NCI-H1092 (cell line): ENCODE measurements at regions not wholly inside any gene's neighbourhood (a gene's known extent, or its start where the extent isn't known, plus 50 kb on each side); places are given as distances from the start of the nearest gene placed in this dataset.
"Not testable (repeated sequence)": the region's sequence is repeated elsewhere in the genome, so short reads cannot be mapped to it uniquely, and the experiment has no call there.

ENCODE experiments used
- DNase-seq: peaks from one replicate; lab custom pipeline; 2025; lab: John Stamatoyannopoulos, UW

DNA sequence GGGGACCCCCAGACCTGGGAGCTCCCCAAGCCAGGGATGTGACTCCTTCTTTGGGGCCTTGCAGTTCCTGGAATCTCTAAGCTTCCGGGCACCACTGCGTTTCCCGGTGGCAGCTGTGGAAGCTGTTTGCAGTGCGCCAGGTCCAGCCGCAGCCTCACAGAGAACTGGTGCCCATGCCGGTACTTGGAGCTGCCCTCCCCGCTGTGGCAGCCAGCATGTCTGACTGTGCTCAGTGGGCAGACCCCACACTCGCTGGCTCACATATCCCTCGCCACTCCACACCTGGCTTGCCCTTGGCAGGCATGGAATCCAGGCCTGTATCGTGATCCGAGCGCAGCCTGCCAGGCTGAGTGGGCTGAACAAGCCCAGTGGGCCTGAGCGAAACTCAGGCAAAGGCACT lies 753.2 kb upstream of the PCDH20 start:
- no peak for DNase-seq

DNA sequence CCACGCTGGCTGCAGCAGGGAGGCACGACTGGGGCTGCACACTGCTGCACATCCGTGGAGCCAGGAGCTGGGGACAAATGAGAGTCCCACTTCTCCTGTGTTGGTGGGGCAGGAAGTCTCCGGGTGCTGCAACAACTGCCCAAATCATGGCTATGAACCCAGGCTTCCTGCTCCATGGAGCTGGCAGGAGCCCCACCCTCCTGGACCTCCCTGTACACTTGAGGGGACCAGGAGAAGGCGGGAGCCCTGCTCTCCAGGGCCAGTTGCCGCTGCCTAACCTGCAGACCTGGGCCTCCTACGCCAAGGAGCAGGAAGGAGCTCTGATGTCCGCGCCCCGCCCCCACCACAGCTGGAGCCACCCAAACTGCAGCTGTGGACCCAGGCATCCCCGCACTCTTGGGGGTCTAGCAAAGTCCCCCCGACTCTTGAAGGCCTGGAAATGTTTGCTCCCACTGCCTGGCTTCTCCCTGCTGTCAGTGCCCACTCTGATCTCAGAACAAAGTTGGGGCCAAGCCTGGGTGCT lies 752.1 kb upstream of the PCDH20 start:
- no peak for DNase-seq

DNA sequence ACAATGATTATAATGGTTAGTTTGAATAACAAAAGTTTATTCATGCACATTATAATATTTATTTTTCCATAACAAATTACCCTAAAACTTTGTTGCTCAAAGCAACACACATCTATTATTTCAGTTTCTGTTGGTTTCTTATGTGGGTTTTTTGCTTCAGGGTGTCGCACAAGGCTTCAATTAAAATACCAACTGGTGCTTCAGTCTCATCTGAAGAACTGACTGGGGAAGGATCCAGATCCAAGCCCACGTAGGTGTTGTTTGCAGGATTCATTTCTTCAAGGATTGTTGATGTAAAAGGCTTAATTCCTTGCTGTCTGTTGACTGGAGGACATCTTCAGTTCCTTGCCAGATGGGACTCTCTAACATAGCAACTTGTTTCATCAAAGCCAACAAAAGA lies 747.2 kb upstream of the PCDH20 start:
- no peak for DNase-seq

DNA sequence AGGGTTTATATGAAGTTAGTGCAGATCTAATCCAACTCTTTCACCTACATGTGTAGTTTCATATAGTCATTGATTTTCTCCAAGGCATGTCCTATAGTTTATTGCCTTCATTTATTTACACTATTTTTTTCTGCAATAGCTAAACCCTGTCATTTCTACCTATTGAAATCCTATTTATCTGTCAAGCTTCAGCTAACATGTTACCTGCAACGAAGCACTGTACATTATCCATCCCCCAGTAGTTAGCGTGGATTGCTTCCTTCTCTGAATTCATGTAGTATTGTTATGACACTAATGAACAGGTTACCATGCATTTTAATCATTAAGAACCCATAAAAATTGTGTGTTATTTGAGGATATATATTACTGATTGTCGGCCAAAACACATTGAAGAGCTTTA lies 742.9 kb upstream of the PCDH20 start:
- no peak for DNase-seq

DNA sequence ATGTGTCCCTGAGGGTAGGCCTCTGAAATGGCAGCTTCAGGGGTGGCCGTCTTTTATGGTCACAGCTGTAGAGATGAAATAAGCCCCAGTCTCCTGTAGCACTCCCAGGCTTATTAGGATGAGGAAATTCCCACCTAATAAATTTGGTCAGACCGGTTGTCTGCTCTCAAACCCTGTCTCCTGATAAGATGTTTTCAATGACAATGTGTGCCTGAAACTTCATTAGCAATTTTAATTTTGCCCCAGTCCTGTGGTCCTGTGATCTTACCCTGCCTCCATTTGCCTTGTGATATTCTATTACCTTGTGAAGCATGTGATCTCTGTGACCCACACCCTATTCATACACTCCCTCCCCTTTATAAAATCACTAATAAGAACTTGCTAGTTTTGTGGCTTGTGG lies 736.1 kb upstream of the PCDH20 start:
- DNase-seq, result not testable (repeated sequence)

DNA sequence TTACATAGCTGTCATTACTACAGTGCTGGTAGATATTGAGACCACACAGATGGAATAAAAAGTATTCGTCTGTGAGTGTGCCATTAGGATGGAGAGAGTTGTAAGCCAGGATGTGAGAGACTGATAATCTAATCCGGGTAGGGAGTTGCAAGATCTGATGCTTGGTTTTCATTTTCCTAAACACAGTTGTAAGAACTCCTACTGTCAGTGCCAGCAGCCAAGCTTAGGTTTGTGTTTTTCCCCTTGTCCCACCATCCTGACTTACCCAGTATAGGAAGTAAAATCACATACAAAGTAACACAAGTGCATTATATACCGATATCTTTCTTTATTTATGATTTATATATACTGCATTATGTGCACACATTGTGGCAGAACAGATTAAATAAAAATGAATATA lies 726.4 kb upstream of the PCDH20 start:
- DNase-seq, result no peak

DNA sequence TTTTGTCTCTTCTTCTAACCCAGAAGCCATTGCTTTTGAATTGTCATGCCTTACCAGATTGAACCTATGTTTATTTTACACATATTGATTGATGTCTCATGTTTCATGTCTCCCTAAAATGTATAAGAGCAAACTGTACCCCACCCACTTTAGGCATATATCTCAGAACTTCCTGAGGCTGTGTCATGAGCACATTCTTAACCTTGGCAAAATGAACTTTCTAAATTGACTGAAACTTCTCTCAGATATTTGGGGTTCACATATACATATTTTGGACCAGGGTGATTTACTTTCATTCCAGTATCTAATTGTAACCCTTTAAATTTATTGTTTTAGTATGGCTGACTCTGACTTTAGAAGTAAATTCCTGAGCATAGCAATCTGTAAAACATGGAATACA lies 723.9 kb upstream of the PCDH20 start:
- DNase-seq, result no peak

DNA sequence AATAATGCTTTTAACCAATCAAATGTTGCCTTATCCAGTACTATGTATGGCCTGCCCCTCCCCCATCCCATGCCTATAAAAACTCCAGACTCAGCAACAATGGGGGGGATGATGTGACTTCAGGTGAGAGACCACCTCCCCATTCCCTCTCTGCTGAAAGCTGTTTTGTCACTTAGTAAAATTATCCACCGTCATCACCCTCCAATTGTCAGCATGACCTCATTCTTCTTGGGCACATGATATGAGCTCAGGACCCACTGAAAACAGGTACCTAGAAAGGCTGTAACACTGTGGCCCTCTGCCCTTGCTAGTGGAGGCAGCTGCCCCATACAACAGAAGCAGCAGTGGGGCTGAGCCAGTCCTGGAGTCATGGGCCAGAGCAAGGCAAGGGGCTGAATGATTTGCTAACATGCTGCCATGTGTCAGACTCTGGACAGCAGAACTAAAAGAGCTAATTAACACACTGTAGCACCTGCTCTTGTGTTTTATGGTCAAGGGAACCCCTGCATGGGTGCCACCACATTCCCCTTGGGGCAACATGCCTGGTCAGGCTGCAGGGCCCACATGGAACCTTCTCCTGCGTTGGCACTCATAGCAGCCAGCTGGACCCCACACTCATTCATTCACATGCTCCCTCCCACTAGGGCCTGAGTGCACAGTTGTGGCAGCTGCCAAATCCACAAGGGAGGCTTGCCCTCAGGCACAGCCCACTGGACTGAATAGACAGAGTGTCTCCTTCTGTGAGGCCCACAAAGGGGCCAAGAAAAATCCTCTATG lies 722.2 kb upstream of the PCDH20 start:
- no peak for DNase-seq

DNA sequence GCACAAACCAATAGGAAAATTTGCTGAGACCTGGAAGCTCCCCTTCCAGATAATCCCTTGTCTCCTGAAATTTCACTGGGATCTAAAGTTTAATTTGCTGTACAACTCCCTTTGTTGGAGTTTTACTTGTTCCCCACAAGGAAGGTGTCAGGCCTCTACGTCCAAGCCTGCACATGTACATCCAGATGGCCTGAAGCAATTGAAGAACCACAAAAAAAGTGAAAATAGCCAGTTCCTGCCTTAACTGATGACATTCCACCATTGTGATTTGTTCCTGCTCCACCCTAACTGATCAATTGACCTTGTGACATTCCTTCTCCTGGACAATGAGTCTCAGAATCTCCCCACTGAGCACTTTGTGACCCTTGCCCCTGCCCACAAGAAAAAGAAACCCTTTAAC lies 716.0 kb upstream of the PCDH20 start:
- DNase-seq, result no peak

DNA sequence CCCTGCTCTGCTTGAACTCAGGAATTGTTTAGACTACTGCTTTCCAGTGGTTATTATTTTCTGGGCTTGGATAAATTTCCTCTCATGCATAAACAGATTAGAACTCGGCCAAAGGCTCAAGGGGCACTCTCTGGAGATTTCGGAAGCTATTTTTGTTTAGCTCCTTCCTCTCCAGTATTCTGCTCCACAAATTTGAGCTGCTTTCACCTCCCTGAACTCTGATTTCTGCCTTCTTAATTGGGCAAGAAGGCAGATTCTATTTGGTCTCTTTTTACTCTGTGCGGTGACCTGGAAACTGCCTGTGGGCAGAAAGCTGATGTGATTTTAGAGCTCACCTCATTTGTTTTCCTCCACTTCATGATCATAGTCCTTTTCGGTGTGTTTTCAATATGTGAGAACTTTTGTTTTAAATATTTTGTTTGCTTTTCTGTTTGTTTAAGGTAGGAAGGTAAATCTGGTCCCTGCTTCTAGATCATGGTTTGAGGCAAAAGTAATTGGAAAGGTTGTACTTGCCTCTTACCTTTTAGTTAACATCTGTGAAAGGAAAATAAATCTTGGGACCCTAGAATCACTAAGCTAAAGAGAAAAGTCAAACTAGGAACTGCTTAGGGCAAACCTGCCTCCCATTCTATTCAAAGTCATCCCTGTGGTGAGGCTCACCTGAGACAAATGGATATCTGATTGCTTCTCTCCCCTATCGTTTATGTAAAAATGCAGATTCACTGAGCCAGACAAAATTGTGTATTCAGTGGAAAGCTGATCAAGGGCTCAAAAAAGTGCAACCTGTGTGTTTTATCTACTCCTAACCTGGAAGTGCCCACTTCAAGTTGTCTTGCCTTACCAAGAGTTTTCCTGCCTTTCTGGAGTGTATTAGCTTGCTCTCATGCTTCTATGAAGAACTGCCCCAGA lies 714.7 kb upstream of the PCDH20 start:
- no peak for DNase-seq

DNA sequence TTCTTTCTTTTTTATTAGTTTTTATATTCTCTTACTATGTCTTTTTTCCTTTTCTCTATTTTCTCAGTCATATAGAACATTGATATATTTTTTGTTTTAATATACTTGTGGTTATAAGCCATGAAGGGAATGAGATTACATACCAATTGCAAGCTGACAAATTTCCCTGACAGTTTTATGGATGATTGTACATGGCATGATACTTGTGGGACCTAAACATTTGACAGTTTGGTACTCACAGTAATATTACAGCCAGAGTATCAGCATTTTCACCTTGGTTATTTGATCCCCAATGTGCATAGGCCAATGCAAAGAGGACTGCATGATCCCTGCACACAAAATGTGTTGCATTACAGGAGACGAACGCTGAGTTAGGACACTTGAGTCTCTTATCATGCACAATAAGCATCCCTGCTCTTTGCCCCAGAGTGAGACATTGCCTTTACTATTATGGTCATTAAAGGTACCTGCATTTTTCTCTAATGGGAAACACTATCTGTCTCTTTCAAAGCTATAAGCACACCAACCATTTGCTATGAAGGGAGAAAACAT lies 713.4 kb upstream of the PCDH20 start:
- no peak for DNase-seq

DNA sequence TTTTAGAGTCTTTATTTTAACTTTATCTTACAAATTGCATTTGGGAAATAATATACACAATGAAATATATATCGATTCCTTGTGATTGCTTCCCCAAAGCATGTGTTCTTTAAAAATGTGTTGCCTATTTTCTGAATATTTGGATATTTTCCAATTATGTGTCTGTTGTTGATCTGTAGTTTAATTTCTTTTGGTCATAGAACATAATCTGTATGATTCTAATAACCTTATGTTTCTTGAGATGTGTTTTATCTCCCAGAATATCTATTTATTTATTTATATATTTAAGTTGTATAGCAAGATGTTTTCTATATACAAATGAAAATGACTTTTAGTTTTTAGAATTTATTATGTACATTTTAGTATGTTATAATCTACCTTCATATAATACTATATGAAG lies 710.8 kb upstream of the PCDH20 start:
- DNase-seq, result no peak

DNA sequence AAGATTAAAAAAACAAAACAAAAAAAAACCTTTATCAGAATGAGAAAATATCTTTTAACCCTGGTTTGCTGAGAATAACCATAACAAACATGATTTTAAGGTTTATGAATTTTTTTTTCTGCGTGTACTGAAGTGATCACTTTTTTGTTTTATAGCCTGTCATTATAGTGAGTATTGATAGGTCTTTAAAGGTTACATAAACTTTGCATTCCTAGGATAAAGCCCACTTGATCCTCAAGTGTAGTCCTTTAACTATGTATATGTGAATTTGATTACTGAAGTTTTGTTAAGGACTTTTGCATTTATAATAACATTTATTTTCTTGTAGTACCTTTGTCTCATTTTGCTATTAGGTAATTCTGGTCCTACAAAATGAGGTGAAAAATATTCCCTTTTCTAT lies 709.8 kb upstream of the PCDH20 start:
- DNase-seq, result no peak

DNA sequence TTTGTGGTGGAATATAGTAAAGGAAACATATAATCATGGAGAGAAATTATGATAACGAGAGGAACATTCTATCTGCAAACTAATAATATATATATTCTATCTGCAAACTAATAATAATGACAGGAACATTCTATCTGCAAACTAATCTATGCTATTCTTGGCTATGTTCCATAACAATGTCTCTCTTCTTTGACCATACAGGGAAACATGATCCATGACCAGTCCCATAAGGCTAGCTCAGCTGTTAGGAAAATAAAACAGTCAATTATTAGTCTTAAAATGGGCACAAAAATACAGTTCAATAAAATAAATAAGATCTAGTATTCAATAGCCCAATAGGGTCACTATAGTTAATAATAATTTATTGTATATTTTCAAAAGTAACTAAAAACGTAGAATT lies 707.8 kb upstream of the PCDH20 start:
- DNase-seq, result no peak

DNA sequence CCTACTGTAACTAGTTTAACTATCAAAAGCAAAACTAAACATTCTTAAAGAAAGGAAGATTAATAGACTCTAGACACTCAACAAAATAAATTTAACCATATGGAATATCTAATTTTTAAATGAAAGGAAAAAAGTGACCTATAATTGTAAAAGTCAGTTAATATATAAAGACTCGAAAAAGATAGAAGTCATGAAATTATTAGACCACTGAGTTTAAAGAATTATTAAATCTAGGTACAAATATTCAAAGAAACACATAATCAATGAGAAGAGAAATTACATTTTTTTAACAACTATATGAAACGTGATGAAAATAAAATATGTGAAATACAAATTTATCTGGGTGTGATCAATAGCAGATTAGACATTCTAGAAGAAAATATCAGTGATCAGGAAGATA lies 706.8 kb upstream of the PCDH20 start:
- no peak for DNase-seq

DNA sequence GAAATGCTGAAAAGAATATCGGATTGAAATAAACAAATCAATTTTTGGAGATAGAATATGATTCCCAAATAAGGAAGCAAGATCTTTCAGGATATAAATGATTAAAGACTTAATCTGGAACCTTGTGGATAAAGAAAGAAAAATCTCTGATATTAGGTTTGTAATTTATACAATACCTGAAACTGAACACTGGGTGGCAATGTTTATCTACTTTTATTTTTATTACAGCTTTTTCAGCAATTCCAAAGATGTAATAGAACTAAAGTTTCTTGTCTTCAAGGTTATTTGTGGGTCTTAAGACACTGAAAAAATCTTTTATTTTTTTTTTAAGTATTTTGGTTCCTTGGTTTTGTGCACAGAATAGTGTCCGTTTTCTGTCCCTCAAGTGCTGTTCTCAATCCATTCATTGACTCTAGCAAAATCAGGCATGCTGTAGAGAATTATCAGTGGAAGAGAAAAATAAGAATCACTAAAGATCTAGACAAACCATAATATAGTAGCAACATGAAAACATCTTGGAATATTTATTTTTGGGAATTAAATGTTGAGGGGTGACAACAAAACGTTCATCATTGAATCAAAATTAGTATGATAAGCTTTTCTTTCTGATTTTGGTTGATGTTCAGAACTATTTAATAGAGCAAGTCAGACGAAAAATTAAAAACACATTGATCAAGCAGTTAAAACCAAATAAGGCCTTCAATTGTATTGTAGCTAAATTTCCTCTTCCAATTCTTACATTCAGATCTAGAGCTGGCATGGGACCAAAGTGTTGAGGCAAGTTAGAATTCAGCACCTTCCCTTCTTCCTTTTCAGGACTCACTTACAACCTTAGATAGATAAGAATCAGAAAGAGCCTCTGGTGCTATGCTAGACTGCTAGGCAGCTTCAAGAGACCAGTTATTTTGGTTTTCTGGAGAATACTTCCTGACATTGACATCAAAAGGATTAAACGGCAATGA lies 704.4 kb upstream of the PCDH20 start:
- peak; percentile 22 for DNase-seq

DNA sequence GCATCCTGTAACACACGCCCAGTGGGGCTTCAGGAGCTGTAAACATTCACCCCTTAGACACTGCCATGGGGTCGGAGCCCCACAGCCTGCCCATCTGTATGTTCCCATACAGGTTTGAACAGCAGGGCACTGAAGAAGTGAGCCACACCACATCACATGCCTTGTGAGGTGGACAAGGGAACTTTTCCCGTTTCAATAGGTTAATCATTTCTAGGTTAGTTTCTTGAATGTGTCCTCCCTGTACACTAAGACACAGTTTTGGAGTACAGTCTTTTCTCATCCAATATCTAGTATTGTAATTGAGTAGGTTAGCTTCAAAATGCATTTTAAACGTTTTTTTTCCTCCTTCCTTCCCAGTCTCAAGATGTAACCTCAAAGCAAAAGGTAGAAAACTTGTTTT lies 700.2 kb upstream of the PCDH20 start:
- DNase-seq, result no peak

DNA sequence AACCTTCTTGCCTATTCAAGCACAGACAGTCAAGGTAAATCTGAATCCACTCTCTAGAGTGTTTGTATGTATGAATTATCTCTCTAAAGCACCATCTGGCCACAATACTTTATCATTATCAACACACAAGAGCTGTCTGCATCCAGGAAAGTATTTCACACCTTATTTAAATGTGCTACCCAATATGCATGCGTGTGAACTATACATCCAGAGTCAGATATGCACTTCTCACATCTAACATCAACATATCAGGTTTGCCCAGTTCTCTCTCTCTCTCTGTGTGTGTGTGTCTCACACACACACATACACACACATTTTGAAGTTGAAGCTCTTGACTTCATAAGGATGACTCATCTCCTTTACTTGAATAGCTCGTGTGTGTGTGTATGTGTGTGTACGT lies 697.5 kb upstream of the PCDH20 start:
- no peak for DNase-seq

DNA sequence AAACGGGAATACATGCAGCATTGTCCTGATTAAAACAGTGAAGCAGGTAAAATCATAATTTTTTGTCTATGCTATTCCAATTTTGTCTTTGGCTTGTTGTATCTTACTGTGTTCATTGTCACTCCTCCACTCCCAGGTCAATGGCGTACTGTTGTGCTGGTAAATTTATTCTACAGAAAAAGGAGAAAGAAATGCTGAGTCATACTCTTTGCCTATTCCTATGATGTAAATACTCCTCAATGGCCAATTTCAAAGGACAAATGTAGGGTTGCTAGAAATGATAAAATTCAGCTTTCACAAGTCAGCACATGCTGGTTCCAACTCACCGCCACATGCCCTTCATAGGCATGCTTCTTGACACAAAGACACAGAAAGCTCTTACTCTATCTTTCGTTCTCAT lies 694.4 kb upstream of the PCDH20 start:
- DNase-seq, result no peak

DNA sequence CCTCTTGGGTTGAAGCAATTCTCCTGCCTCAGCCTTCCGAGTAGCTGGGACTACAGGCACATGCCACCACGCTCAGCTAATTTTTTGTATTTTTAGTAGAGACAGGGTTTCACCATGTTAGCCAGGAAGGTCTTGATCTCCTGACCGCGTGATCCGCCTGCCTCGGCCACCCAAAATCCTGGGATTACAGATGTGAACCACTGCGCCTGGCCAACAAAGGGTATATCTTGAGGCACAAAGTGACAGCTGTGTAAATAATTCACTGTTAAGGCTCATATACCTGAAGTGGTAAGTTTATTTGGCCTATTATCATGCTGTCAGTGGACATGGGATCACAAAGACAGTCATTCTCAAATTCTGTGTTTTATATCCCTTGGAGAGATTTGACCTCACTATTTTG lies 688.5 kb upstream of the PCDH20 start:
- DNase-seq, result not testable (repeated sequence)

DNA sequence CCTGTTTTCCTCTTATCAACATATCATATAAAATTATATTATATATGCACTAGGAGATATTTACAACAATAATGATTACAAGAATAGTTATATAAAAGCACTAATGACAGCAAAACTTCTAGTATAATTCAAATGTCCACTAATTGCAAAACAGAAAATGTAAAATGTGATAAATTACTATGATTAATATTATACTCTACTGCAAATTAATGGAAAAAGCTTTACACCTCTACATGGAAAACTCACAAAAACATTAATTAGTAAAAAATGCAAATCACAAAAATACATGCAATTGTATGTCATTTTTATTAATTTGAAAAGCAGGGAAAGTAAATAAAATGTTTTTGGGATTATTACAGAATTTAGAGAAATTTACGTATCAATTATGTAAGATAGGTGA lies 681.0 kb upstream of the PCDH20 start:
- no peak for DNase-seq

DNA sequence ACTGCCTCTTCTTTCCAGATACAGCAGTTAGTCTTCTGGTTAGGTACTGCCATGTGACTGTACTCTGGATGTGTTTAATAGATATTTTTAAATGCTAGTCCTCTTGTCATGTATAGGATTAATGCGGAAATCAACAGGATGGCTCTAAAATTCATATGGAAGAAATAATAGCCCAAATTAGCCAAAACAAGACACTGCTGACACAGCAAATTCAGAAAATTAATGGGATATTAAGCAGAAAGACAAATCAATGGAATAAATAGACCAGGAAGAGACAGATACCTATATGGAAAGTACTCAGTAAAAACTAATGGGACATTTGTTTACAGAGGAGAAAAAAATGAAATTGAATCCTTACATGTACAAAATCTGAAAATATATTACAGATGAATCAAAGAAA lies 679.3 kb upstream of the PCDH20 start:
- no peak for DNase-seq
